Stimulated activated naive CD8-positive, alpha-beta T cell treated with anti-CD3 and anti-CD28 coated beads, Interleukin-15, Interleukin-2, amounts not matched to agents 100 ng/mL and 50 ng/mL, for 24 hours (primary cell): ENCODE measurements at regions not wholly inside any gene's neighbourhood (a gene's known extent, or its start where the extent isn't known, plus 50 kb on each side); places are given as distances from the start of the nearest gene placed in this dataset.

Source experiments
- H3K27ac Mint-ChIP-seq: one replicate; pipeline ENCODE4 v1.8.0; 2021; ENCODE audit warnings: mild to moderate bottlenecking, mixed read lengths
- H3K27me3 Mint-ChIP-seq: one replicate; pipeline ENCODE4 v1.8.0; 2021; ENCODE audit warnings: mixed read lengths
- H3K36me3 Mint-ChIP-seq: one replicate; pipeline ENCODE4 v1.8.0; 2021; ENCODE audit warnings: low read depth, mixed read lengths
- H3K4me1 Mint-ChIP-seq: one replicate; pipeline ENCODE4 v1.8.0; 2021; ENCODE audit warnings: low read depth, mixed read lengths
- H3K4me3 Mint-ChIP-seq: one replicate; pipeline ENCODE4 v1.8.0; 2021; ENCODE audit warnings: mild to moderate bottlenecking, mixed read lengths
- H3K9me3 Mint-ChIP-seq: one replicate; pipeline ENCODE4 v1.8.0; 2021; ENCODE audit warnings: mixed read lengths

DNA sequence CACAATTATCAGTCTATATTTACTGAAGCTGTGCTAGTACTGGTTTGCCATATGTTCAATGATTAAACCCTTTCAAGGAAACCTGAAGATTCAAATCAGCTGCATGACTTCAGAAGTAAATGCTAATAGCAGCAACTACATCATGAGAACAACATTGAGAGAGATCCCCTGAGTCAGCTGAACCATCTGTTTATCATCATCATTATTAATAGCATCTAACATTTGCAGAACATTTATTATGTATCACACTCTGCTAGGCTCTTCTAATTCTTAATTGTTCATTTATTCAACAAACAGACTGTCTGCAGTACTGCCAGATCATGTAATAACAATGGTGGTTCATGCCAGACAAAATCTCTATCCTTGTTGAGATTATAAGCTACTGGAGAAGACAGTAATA, 157.4 kb downstream of the KLHL28 start:
- no peak overlapping the region for H3K4me3 Mint-ChIP-seq

DNA sequence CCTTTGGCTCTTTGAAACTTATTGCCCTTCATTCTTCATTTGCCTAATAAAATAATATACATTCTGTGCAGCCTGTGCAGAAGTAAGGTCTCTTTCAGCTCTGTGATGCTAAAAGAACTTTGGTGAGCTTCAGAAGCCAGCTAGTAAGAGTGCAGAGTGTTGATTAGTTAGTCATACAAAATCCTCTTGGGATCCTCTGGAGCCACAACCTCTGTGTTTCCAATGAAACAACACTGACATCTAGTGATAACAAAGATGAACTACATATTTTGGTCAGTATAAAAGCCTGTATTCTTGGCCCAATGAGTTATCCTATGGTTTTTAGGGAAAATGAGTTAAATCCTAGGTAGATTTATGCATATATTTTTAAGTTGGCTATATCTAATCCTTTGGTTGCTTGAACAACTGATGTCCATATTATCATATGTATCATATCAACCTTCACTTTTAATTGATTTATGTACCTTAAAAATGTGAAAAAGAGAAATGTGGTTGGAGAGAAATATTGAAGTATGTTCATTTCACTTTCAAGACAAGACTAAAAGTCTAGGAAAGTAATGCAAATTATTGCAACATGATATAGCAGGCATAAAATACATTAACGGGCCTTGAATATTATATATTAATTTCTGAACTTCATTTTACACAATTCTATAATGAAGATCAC, 158.4 kb downstream of the KLHL28 start:
- Mint-ChIP-seq H3K4me3 (no peak overlapping the region), H3K27ac (no peak overlapping the region), H3K36me3 (no peaks in the 10 kb centered on the region), H3K4me1 (no peaks in the 10 kb centered on the region), H3K27me3 (peaks cover 8% of the 10 kb centered on the region), H3K9me3 (no peaks in the 10 kb centered on the region)

More for the DNA sequence above, 157.4 kb downstream of the KLHL28 start:
- H3K4me1 Mint-ChIP-seq, result no peaks in the 10 kb centered on the region
- no peaks in the 10 kb centered on the region for H3K36me3 Mint-ChIP-seq
- no peaks in the 10 kb centered on the region for H3K9me3 Mint-ChIP-seq
- H3K27me3 Mint-ChIP-seq, result peaks cover 8% of the 10 kb centered on the region
- no peak overlapping the region for H3K27ac Mint-ChIP-seq

DNA sequence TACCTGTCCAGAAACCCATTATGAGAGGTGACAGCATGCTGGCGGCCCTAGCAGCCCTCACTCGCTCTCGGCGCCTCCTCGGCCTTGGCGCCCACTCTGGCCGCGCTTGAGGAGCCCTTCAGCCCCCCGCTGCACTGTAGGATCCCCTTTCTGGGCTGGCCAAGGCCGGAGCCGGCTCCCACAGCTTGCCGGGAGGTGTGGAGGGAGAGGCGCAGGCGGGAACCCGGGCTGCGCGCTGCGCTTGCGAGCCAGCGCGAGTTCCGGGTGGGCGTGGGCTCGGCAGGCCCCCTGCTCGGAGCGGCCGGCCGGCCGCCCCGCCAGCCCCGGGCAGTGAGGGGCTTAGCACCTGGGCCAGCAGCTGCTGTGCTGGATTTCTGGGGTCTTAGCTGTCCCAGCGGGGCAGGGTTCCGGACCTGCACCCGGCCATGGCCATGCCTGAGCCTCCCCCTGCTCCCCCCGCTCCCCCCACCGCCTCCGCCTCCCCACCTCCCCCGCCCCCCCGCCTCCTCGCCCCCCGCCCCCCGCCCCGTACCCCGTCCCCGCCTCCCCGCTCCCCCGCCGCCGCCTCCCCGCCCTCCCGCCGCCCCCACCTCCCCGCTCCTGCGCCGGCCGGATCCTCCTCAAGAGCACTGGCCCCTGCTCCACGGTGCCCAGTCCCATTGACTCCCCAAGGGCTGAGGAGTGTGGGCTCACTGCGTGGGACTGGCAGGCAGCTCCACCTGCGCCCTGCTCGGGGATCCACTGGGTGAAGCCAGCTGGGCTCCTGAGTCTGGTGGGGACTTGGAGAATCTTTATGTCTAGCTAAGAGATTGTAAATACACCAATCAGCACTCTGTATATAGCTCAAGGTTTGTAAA, 163.1 kb downstream of the KLHL28 start:
- Mint-ChIP-seq H3K9me3 (no peaks in the 10 kb centered on the region), H3K4me1 (no peaks in the 10 kb centered on the region), H3K27ac (no peak overlapping the region), H3K4me3 (no peak overlapping the region), H3K36me3 (no peaks in the 10 kb centered on the region), H3K27me3 (peaks cover 5% of the 10 kb centered on the region)

DNA sequence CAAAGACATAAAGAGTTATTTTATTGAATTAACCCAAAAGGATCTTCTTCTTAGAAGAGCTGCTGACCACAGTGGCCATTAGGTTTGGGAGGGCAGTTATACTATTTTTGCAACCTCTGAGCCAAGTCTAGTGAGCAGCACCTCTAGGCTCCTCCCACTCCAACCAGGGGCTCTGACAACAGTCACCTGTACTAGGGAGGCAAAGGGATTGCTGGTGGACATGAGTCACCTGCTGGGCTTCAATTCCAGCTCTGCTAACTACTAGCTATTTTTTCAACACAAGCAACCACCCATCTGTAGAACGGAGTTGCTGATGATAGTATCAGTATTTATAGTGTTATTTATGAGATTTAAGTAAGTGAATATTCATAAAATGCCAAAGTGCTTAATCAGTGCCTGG, 166.0 kb downstream of the KLHL28 start:
- H3K4me3 Mint-ChIP-seq, result no peak overlapping the region
- H3K36me3 Mint-ChIP-seq, result no peaks in the 10 kb centered on the region
- H3K27me3 Mint-ChIP-seq, result peaks cover 8% of the 10 kb centered on the region
- no peak overlapping the region for H3K27ac Mint-ChIP-seq
- H3K9me3 Mint-ChIP-seq, result no peaks in the 10 kb centered on the region
- no peaks in the 10 kb centered on the region for H3K4me1 Mint-ChIP-seq

DNA sequence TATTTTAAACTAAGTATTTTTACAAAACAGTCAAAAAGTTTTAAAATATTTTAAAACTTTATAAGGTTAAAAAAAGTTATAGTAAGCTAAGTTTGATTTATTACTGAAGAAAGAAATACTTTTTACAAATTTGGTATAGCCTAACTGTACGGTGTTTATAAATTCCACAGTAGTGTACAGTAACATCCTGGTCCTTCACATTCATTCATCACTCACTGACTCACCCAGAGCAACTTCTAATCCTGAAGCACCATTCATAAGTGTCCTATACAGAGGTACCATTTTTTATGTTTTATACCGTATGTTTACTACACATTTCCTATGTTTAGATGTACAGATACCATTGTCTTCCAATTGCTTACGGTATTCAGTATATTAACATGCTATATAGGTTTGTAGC, 170.0 kb downstream of the KLHL28 start:
- Mint-ChIP-seq H3K27me3 (peaks cover 11% of the 10 kb centered on the region), H3K27ac (no peak overlapping the region), H3K4me1 (no peaks in the 10 kb centered on the region), H3K4me3 (no peak overlapping the region), H3K9me3 (no peaks in the 10 kb centered on the region), H3K36me3 (no peaks in the 10 kb centered on the region)

DNA sequence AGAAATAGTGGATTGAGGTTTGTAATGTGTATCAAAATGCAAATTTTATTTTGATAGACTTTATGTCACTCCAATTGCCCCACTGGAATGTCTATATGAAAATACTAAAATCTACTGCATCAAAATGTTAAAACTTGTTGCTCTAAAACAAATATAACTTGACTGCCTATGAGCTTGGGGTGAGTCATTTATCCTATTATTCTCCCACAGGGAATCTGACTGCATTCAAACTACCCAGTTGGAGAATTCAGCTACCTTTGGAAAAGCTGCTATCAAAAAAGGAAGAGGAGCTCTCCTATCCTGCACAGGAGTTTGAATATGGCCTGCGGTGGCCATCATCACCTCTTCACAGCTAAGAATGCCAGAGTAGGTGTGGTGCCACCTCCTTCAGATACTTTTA, 173.1 kb downstream of the KLHL28 start:
- Mint-ChIP-seq H3K27ac (no peak overlapping the region), H3K9me3 (no peaks in the 10 kb centered on the region), H3K36me3 (no peaks in the 10 kb centered on the region), H3K4me1 (no peaks in the 10 kb centered on the region), H3K27me3 (peaks cover 11% of the 10 kb centered on the region), H3K4me3 (no peak overlapping the region)

DNA sequence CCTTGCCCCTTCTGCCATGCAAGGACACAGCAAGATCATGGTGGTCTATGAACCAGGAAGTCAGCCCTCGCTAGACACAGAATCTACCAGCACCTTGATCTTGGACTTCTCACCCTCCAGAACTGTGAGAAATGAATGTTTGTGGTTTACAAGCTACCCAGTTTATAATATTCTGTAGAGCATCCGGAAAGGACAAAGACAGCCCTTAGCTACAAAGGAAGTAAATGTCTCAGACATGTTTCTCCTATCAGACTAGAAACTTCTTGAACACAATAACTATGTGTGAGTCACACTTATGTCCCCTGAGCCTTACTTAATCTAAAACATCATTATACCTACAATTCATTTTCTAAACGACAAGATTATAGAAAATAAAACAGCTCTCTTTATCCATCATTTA, 176.7 kb downstream of the KLHL28 start:
- no peaks in the 10 kb centered on the region for H3K4me1 Mint-ChIP-seq
- no peaks in the 10 kb centered on the region for H3K36me3 Mint-ChIP-seq
- H3K9me3 Mint-ChIP-seq, result no peaks in the 10 kb centered on the region
- peaks cover 8% of the 10 kb centered on the region for H3K27me3 Mint-ChIP-seq
- no peak overlapping the region for H3K4me3 Mint-ChIP-seq
- no peak overlapping the region for H3K27ac Mint-ChIP-seq

DNA sequence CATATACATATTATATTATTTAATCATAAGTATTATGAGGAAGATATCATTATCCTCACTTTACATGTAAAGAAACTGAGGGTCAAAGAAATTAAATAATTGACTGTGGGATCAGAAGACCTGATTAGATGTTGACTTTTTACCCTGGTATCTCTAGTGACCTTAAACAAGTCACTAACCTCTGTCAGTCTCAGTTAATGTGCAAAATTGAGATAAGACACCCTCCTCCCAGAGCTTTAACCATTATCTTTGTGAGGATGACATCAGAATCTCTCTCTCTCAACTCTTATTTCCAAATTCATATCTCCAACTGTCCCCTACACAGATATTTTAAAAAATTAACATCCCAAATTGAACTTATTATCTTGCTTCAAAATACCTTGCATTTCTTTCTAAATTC, 177.8 kb downstream of the KLHL28 start:
- no peak overlapping the region for H3K4me3 Mint-ChIP-seq
- no peaks in the 10 kb centered on the region for H3K4me1 Mint-ChIP-seq
- H3K27me3 Mint-ChIP-seq, result peaks cover 3% of the 10 kb centered on the region
- H3K36me3 Mint-ChIP-seq, result no peaks in the 10 kb centered on the region
- H3K27ac Mint-ChIP-seq, result no peak overlapping the region
- no peaks in the 10 kb centered on the region for H3K9me3 Mint-ChIP-seq

DNA sequence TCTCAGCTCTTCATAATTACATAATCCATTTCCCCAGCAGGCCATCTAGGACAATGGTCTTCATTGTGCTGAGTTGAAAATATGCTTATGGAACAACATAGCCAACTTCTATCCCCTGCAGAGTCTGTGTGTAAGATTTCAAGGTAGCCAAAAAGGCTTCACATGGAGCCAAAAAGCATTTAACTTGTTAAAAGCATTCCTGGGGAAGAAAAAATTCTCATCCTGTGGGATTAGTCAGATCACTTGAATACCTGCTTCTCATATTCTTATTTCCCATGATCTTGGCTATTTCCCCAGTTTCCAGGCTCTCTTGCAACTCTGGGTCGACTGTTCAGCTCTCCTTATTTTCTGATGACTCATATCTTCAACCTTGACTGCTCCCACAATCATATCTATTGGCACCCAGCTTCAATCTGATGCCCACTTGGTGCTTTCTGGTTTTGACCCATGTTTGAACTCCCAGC, 178.9 kb downstream of the KLHL28 start:
- H3K9me3 Mint-ChIP-seq, result no peaks in the 10 kb centered on the region
- H3K27me3 Mint-ChIP-seq, result no peaks in the 10 kb centered on the region
- no peak overlapping the region for H3K4me3 Mint-ChIP-seq
- no peak overlapping the region for H3K27ac Mint-ChIP-seq
- no peaks in the 10 kb centered on the region for H3K4me1 Mint-ChIP-seq
- H3K36me3 Mint-ChIP-seq, result no peaks in the 10 kb centered on the region

DNA sequence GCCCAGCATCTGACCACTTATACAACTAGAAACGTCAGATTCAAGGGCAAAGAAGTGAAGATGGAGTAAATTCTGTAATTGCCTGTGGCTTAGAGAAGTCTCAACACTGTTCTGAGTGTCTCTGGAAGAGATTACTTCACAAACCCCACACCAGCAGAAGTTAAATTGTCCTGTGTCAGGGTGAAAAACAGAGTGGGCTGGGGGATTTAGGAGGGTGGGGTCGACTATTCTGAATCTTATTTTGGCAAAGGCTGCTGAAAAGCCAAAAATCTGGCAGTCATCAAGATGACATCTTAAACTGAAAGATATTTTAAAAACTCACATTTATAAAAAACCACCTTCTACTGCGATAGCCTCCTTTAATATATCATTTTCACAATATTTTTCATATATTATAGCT, 180.8 kb downstream of the KLHL28 start:
- Mint-ChIP-seq H3K9me3 (no peaks in the 10 kb centered on the region), H3K36me3 (no peaks in the 10 kb centered on the region), H3K4me3 (no peak overlapping the region), H3K27ac (no peak overlapping the region), H3K27me3 (no peaks in the 10 kb centered on the region), H3K4me1 (no peaks in the 10 kb centered on the region)

DNA sequence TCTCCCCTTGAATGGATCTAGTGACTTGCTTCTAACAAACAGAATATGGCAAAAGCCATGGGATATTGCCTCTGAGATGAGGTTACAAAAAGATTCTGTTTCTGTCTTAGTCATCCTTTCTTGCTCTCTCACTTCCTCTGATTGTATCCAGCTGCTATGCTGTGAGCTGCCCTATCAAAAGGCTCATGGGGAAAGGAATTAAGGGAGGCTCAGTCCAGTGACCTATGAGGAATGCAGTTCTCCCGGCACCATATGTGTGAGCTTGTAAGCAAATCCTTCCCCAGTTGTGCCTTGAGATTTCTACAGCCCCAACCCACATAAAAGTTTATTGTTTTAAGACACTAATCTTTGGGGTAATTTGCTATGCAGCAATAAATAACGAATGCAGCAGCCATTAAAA, 183.1 kb downstream of the KLHL28 start:
- Mint-ChIP-seq H3K9me3 (no peaks in the 10 kb centered on the region), H3K4me3 (no peak overlapping the region), H3K27ac (no peak overlapping the region), H3K36me3 (no peaks in the 10 kb centered on the region), H3K4me1 (no peaks in the 10 kb centered on the region), H3K27me3 (no peaks in the 10 kb centered on the region)

DNA sequence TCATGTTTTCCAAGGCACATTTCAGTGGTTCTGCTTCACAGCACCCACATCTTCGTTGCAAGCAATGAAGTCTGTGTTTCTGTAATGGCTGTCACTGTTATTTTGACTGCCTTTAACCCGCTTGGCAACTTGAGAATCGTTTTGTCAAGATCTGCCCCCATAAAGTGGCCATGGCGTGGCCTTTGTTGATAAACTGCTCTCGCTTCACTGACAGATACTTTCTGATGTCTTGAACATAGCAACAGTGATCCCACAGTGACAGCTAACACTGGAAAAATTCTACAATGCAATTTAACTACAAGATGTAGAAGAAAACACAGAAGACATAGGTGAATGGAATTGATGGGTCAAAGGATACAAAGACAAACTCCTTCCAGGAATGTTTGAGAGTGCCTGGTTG, 184.2 kb downstream of the KLHL28 start:
- Mint-ChIP-seq H3K27ac (no peak overlapping the region), H3K4me3 (no peak overlapping the region), H3K9me3 (no peaks in the 10 kb centered on the region), H3K36me3 (no peaks in the 10 kb centered on the region), H3K4me1 (no peaks in the 10 kb centered on the region), H3K27me3 (peaks cover 5% of the 10 kb centered on the region)

DNA sequence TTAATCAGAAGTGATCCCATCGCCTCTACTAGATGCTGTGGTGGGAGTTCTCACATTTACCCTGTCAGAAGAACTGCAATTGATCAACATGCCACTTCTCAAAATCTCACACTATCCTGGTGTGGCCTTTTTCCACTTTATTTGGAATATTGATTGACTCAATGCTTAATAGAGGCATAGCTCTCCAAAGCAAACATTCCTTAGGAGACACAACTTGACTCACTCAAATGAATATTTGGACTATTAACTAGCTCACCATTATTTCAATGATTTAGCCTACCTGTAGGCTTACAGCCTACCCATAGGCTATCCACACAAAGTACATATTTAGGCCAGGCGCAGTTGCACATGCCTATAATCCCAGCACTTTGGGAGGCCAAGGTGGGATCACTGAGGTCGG, 186.5 kb downstream of the KLHL28 start:
- Mint-ChIP-seq H3K27ac (no peak overlapping the region), H3K36me3 (no peaks in the 10 kb centered on the region), H3K4me1 (no peaks in the 10 kb centered on the region), H3K4me3 (no peak overlapping the region), H3K27me3 (peaks cover 10% of the 10 kb centered on the region), H3K9me3 (no peaks in the 10 kb centered on the region)

DNA sequence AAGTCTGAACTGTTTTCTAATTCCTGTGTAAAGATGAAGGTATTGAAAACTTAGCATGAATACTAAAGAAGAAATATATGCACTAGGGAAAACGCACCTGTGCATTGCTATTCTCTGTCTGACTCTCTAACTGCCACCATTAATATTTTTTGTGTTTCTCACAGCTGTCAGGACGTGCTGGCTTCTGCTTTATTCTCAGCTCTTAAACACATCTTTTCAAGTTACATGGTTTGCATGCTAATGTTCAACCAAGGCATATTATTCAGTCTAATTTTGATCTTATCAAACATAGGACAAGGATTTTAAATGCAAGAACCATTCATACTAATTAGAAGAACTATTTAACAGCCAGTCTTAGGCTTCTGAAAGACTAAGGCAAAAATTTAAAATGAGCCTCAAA, 187.4 kb downstream of the KLHL28 start:
- Mint-ChIP-seq H3K4me3 (no peak overlapping the region), H3K9me3 (no peaks in the 10 kb centered on the region), H3K36me3 (no peaks in the 10 kb centered on the region), H3K27me3 (peaks cover 10% of the 10 kb centered on the region), H3K4me1 (no peaks in the 10 kb centered on the region), H3K27ac (no peak overlapping the region)

DNA sequence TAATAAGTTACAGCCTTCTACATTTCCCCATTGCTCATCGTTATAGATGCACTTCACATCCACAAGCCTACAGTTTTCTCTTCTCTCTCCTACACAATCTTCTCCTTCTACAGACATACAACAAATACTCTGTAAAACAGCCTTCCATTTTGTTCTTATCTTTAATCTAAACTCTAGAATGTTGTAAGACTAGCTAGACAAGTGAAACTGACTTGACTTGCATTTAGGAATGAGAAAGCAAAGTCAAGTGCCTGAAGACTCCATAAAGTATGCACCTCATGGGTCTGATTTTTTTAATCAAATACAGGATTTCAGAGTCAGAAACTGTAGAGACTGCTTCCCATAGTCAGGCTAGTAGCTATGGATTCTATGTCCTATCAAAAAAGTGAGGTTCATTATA, 190.3 kb downstream of the KLHL28 start:
- Mint-ChIP-seq H3K36me3 (no peaks in the 10 kb centered on the region), H3K4me1 (peaks cover 17% of the 10 kb centered on the region), H3K4me3 (no peak overlapping the region), H3K27me3 (peaks cover 14% of the 10 kb centered on the region), H3K27ac (no peak overlapping the region), H3K9me3 (no peaks in the 10 kb centered on the region)
